SK-N-SH (cell line): ENCODE measurements at regions not wholly inside any gene's neighbourhood (a gene's known extent, or its start where the extent isn't known, plus 50 kb on each side); places are given as distances from the start of the nearest gene placed in this dataset.

Source experiments
- CTCF ChIA-PET: fragments of 300-600, 350-600 bp; formaldehyde crosslinking; extraction: SDS; loops from one replicate; lab custom pipeline; 2021; lab: Yijun Ruan, JAX
- POLR2A ChIA-PET: fragments of 350-600 bp; sonication (Branson Sonifier 250); formaldehyde crosslinking; extraction: SDS; loops from one replicate; lab custom pipeline; 2020; ENCODE audit warnings: antibody characterized with exemption, inconsistent platforms; lab: Yijun Ruan, JAX
- DNase-seq: peaks from one replicate; pipeline ENCODE4 v3.0.0; 2012
- H2AFZ ChIP-seq: fragments of 200-600 bp; sonication (generic); 2 replicates; pipeline ENCODE4 v1.8.1; 2016; ENCODE audit warnings: antibody characterized with exemption, mild to moderate bottlenecking, low read depth
- H3F3A ChIP-seq: fragments of 200-600 bp; sonication (generic); replicated peaks from 2 replicates; pipeline ENCODE3; 2016; ENCODE audit warnings: antibody characterized with exemption, mild to moderate bottlenecking; ENCODE audit not compliant: insufficient read depth
- H3K27ac ChIP-seq, 2 experiments: fragments of 200-500 bp in 1 of 2; fragments of 200-600 bp in 1 of 2; sonication (Bioruptor generic) in 1 of 2; sonication (generic), shearing (Covaris generic) in 1 of 2; 2 replicates each; pipeline versions ENCODE4 v1.5.1 to v1.6.1; 2014 to 2016; ENCODE audit warnings: low read depth in 2 of 2, inconsistent platforms in 1 of 2, low read length in 1 of 2, mild to moderate bottlenecking in 1 of 2, mixed read lengths in 1 of 2
- H3K27me3 ChIP-seq: fragments of 200-600 bp; sonication (generic), shearing (Covaris generic); 2 replicates; pipeline ENCODE4 v1.6.1; 2016; ENCODE audit warnings: mixed run types; ENCODE audit not compliant: insufficient read depth
- H3K36me3 ChIP-seq, 2 experiments: fragments of 200-500 bp in 1 of 2; fragments of 200-600 bp in 1 of 2; sonication (Bioruptor generic) in 1 of 2; sonication (generic) in 1 of 2; replicated peaks in 1 of 2; 2 replicates each; pipeline versions ENCODE3 to v1.5.1; 2014 to 2016; ENCODE audit warnings: low read length in 1 of 2, mild to moderate bottlenecking in 1 of 2; ENCODE audit not compliant: insufficient read depth in 2 of 2, control insufficient read depth in 1 of 2
- H3K4me1 ChIP-seq, 2 experiments: fragments of 200-500 bp in 1 of 2; fragments of 200-600 bp in 1 of 2; sonication (Bioruptor generic) in 1 of 2; sonication (generic), shearing (Covaris generic) in 1 of 2; 2 replicates each; pipeline versions ENCODE4 v1.5.1 to v1.6.1; 2014 to 2016; ENCODE audit warnings: low read depth in 1 of 2, low read length in 1 of 2, mixed run types in 1 of 2; ENCODE audit not compliant: insufficient read depth in 2 of 2, control insufficient read depth in 1 of 2
- H3K4me2 ChIP-seq: fragments of 200-600 bp; sonication (generic), shearing (Covaris generic); 2 replicates; pipeline ENCODE4 v1.6.1; 2017; ENCODE audit warnings: mixed run types
- H3K4me3 ChIP-seq, 2 experiments: fragments of 200-500 bp in 1 of 2; fragments of 200-600 bp in 1 of 2; sonication (Bioruptor generic) in 1 of 2; sonication (generic), shearing (Covaris generic) in 1 of 2; 2 replicates each; pipeline versions ENCODE4 v1.5.1 to v1.8.1; 2014 to 2016; ENCODE audit warnings: low read depth in 2 of 2, inconsistent platforms in 1 of 2, low read length in 1 of 2, mild to moderate bottlenecking in 1 of 2, mixed read lengths in 1 of 2, moderate library complexity in 1 of 2
- H3K79me2 ChIP-seq: fragments of 200-600 bp; sonication (generic); 2 replicates; pipeline ENCODE4 v1.8.1; 2017; ENCODE audit warnings: mild to moderate bottlenecking; ENCODE audit not compliant: insufficient read depth
- H3K9ac ChIP-seq: fragments of 200-600 bp; sonication (generic); 2 replicates; pipeline ENCODE4 v1.6.1; 2017; ENCODE audit warnings: mixed run types
- H3K9me2 ChIP-seq: fragments of 200-600 bp; sonication (generic); 2 replicates; pipeline ENCODE4 v1.6.1; 2017; ENCODE audit warnings: mixed run types
- H3K9me3 ChIP-seq: fragments of 200-600 bp; sonication (generic); 2 replicates; pipeline ENCODE4 v1.6.1; 2017; ENCODE audit warnings: mixed run types, mild to moderate bottlenecking, moderate library complexity
- H4K20me1 ChIP-seq: fragments of 200-600 bp; sonication (generic); 2 replicates; pipeline ENCODE4 v1.6.1; 2017; ENCODE audit warnings: mild to moderate bottlenecking, mixed run types; ENCODE audit not compliant: insufficient read depth
- CHD2 ChIP-seq: fragments of 150-350 bp; IDR thresholded peaks from 2 replicates; pipeline ENCODE4 v1.6.1; 2018; ENCODE audit warnings: low read length; ENCODE audit not compliant: partially characterized antibody
- CTCF ChIP-seq: fragments of 200-600 bp; sonication (generic); IDR thresholded peaks from 2 replicates; pipeline ENCODE4 v1.6.1; 2017; ENCODE audit warnings: antibody characterized with exemption, mild to moderate bottlenecking, moderate library complexity
- EP300 ChIP-seq, 2 experiments: IDR thresholded peaks; 2 replicates each; pipeline versions ENCODE4 v1.4.0 to v1.6.1; 2012; ENCODE audit warnings: borderline replicate concordance in 1 of 2, low read depth in 1 of 2, low read length in 1 of 2
- FOXJ3 ChIP-seq: sonication (generic); formaldehyde crosslinking; IDR thresholded peaks from 2 replicates; pipeline ENCODE4 v1.5.1; 2020; ENCODE audit warnings: mild to moderate bottlenecking, missing genetic modification reagents
- GABPA ChIP-seq: IDR thresholded peaks from 2 replicates; pipeline ENCODE4 v1.4.0; 2012; ENCODE audit warnings: low read depth, mild to moderate bottlenecking
- MEF2A ChIP-seq: IDR thresholded peaks from 2 replicates; pipeline ENCODE4 v1.4.0; 2012; ENCODE audit warnings: low read depth, borderline replicate concordance
- RCOR1 ChIP-seq: fragments of 150-350 bp; IDR thresholded peaks from 2 replicates; pipeline ENCODE4 v1.6.1; 2017; ENCODE audit warnings: antibody characterized with exemption, low read length
- RXRA ChIP-seq: IDR thresholded peaks from 2 replicates; pipeline ENCODE4 v1.4.0; 2012; ENCODE audit warnings: low read depth, mild to moderate bottlenecking, borderline replicate concordance
- TAF1 ChIP-seq: IDR thresholded peaks from 2 replicates; pipeline ENCODE4 v1.6.1; 2012; ENCODE audit warnings: low read depth, mild to moderate bottlenecking, low read length, moderate library complexity, borderline replicate concordance
- ZBTB33 ChIP-seq: IDR thresholded peaks from 2 replicates; pipeline ENCODE4 v1.4.0; 2012; ENCODE audit warnings: low read depth, borderline replicate concordance
- WGBS: methylation state at CpG from one replicate; pipeline ENCODE4 v1.1.6; 2017; ENCODE audit warnings: low lambda C conversion rate; 5-methylcytosine and 5-hydroxymethylcytosine counted together
- TF ChIP-seq, protein P1 (sequence below): IDR thresholded peaks from 2 replicates; pipeline ENCODE4 v1.6.1; 2012; ENCODE audit warnings: mild to moderate bottlenecking, low read depth, low read length, moderate library complexity

- H3K79me2 ChIP-seq = no peaks in the 10 kb centered on the region
- no peaks in the 10 kb centered on the region for H3K36me3 ChIP-seq
- no peak overlapping the region for H3K27ac ChIP-seq
- no peak overlapping the region for H3K9ac ChIP-seq
- DNase-seq = no peak
- peaks cover 2% of the 10 kb centered on the region for H3F3A ChIP-seq
- no peak overlapping the region for H3K4me3 ChIP-seq
- no peaks in the 10 kb centered on the region; the same call in 1 of the 2 replicates for H3K27me3 ChIP-seq
- TF ChIP-seq TAF1 (no peak), RCOR1 (no peak), FOXJ3 (CRISPR knock-in tag) (no peak), MEF2A (no peak), CTCF (no peak), GABPA (no peak), ZBTB33 (no peak), RXRA (no peak), CHD2 (no peak), EP300 (IDR thresholded peaks at IDR 0.05; ENCODE audit: borderline replicate concordance in 1 of 2, low read depth in 1 of 2, low read length in 1 of 2) (no peak)
- TF ChIP-seq, protein P1, sequence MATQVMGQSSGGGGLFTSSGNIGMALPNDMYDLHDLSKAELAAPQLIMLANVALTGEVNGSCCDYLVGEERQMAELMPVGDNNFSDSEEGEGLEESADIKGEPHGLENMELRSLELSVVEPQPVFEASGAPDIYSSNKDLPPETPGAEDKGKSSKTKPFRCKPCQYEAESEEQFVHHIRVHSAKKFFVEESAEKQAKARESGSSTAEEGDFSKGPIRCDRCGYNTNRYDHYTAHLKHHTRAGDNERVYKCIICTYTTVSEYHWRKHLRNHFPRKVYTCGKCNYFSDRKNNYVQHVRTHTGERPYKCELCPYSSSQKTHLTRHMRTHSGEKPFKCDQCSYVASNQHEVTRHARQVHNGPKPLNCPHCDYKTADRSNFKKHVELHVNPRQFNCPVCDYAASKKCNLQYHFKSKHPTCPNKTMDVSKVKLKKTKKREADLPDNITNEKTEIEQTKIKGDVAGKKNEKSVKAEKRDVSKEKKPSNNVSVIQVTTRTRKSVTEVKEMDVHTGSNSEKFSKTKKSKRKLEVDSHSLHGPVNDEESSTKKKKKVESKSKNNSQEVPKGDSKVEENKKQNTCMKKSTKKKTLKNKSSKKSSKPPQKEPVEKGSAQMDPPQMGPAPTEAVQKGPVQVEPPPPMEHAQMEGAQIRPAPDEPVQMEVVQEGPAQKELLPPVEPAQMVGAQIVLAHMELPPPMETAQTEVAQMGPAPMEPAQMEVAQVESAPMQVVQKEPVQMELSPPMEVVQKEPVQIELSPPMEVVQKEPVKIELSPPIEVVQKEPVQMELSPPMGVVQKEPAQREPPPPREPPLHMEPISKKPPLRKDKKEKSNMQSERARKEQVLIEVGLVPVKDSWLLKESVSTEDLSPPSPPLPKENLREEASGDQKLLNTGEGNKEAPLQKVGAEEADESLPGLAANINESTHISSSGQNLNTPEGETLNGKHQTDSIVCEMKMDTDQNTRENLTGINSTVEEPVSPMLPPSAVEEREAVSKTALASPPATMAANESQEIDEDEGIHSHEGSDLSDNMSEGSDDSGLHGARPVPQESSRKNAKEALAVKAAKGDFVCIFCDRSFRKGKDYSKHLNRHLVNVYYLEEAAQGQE = no peak
- ChIA-PET CTCF (no interaction called here), POLR2A (no interaction called here)
- 5% methylated on average over 1 of the region's 1 CpG for WGBS
- no peaks in the 10 kb centered on the region; a peak in 1 of 4 replicates for H3K4me1 ChIP-seq
- no peaks in the 10 kb centered on the region for H3K9me2 ChIP-seq
- no peak overlapping the region for H3K4me2 ChIP-seq
- H2AFZ ChIP-seq = no peak overlapping the region
- H3K9me3 ChIP-seq = no peaks in the 10 kb centered on the region
- H4K20me1 ChIP-seq = no peaks in the 10 kb centered on the region
Measured at GRCh38 chr10:45082176-45082575, 81.5 kb downstream of the ZNF22 start.
